ENCODE measurements at regions not wholly inside any gene's neighbourhood (a gene's known extent, or its start where the extent isn't known, plus 50 kb on each side); places are given as distances from the start of the nearest gene placed in this dataset.

GRCh38 chr4:162443510-162443909 is 279.7 kb upstream of the FSTL5 start:
- no peak overlapping the region for H3K4me3 ChIP-seq (ENCODE audit: control insufficient read depth, low read depth, low read length)
- no peak for DNase-seq (ENCODE audit: low read depth)
- TF ChIP-seq, protein P1, sequence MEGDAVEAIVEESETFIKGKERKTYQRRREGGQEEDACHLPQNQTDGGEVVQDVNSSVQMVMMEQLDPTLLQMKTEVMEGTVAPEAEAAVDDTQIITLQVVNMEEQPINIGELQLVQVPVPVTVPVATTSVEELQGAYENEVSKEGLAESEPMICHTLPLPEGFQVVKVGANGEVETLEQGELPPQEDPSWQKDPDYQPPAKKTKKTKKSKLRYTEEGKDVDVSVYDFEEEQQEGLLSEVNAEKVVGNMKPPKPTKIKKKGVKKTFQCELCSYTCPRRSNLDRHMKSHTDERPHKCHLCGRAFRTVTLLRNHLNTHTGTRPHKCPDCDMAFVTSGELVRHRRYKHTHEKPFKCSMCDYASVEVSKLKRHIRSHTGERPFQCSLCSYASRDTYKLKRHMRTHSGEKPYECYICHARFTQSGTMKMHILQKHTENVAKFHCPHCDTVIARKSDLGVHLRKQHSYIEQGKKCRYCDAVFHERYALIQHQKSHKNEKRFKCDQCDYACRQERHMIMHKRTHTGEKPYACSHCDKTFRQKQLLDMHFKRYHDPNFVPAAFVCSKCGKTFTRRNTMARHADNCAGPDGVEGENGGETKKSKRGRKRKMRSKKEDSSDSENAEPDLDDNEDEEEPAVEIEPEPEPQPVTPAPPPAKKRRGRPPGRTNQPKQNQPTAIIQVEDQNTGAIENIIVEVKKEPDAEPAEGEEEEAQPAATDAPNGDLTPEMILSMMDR (conservative IDR thresholded peaks at IDR 0.05; ENCODE audit: control insufficient read depth, insufficient read depth, low read depth, low read length) = no peak

DNA sequence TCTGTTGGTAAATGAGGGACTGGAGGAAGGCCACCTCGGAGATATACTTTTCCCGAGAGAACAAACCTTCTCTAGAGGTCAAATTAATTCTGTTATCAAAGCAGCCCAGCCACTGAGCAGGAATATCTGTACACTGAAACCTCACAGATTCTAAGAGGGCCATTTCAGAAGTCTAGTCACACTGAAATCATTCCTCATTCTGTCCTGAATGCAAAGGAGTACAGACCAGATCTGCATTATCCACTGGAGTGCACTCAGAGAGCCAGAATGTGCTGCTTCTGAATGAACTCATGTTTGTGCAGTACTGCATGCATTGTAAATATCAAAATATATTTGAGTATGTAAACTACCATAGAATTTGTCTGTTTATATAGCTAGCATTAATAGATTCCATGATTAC is 278.3 kb upstream of the FSTL5 start:
- TF ChIP-seq, protein P1 (conservative IDR thresholded peaks at IDR 0.05; ENCODE audit: control insufficient read depth, insufficient read depth, low read depth, low read length) = no peak

DNA sequence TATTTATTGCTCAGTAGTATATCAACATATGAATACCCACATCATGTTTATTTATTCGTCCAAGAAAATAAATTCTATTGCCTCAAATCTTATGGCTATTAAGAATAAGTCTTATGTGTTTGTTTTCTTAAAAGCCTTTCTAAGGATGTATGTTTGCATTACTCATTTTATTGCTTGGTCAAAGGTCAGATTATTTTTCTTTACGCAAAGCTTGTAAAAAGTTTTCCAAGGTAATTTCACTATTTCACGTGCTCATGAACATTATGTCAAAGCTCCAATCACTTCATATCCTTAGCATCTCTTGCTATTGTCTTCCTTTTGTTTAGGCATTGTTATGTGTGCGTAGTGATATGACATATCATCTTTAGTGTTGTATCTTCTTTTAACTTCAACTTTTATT is 258.5 kb upstream of the FSTL5 start:
- TF ChIP-seq, protein P1 (conservative IDR thresholded peaks at IDR 0.05; ENCODE audit: control insufficient read depth, insufficient read depth, low read depth, low read length) = no peak
- DNase-seq (ENCODE audit: low read depth) = no peak
- no peak overlapping the region for H3K4me3 ChIP-seq (ENCODE audit: control insufficient read depth, low read depth, low read length)

More for the DNA sequence above, 278.3 kb upstream of the FSTL5 start:
- DNase-seq (ENCODE audit: low read depth) = no peak
- H3K4me3 ChIP-seq (ENCODE audit: control insufficient read depth, low read depth, low read length) = no peak overlapping the region

DNA sequence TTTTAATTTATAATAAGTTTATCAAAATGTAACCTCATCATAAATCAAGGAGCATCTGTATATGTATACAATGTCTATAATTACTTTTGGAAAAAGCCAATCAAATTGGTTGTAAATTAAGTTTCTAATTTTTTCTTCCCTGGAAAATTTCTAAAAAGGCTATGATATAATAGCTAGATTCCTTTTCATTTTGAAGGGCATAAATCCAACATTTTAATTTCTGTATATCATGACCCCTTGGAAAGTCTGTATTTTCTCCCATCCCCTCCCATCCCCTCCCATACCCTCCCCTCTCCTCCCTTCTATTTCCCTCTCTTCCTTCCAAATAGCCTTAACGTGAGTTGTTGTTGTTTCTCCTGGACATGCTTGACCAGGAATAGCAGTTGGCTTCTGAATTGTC is 247.1 kb upstream of the FSTL5 start:
- no peak for DNase-seq (ENCODE audit: low read depth)
- TF ChIP-seq, protein P1 (conservative IDR thresholded peaks at IDR 0.05; ENCODE audit: control insufficient read depth, insufficient read depth, low read depth, low read length) = no peak
- no peak overlapping the region for H3K4me3 ChIP-seq (ENCODE audit: control insufficient read depth, low read depth, low read length)

DNA sequence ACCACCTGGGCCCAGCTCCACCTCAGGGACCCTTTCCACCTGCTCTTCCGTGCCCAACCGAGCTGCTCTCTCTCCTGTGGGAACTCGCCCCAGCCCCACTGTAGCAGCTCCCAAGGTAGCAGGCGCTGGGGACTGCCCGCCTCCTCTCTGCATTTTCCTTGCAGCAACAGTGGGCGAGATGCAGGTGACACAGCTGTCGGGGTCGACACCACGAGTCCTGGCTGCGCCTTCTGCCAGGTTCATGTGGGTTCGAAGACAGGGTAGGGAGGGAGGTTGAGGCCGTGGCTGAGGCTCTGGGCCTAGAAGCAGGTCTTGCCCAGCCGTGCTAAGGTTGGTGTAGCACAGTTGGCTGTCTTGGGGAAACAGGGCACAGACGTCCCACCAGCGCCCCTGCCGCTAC is 245.2 kb upstream of the FSTL5 start:
- no peak overlapping the region for H3K4me3 ChIP-seq (ENCODE audit: control insufficient read depth, low read depth, low read length)
- DNase-seq (ENCODE audit: low read depth) = no peak
- TF ChIP-seq, protein P1 (conservative IDR thresholded peaks at IDR 0.05; ENCODE audit: control insufficient read depth, insufficient read depth, low read depth, low read length) = no peak

DNA sequence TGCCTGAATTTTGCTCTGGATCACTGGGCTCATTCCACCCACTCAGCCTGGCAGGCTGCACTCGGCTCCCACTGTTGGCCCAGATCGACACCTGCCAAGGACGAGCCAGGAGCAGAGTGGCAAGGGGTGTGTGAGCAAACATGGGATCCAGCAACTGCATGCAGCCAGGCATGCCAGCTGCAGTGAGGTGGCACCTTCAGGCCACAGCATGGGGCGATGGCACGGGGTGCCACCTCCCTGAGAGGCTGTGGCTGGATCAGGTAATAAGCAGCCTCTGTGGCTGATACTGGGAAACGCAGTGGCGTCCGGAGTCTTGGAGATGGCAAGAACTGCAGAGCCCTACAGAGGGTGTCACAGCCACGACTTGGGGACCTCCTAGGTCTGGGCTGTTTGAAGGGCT is 244.5 kb upstream of the FSTL5 start:
- H3K4me3 ChIP-seq (ENCODE audit: control insufficient read depth, low read depth, low read length) = no peak overlapping the region
- no peak for DNase-seq (ENCODE audit: low read depth)

More for the DNA sequence above, 244.5 kb upstream of the FSTL5 start:
- TF ChIP-seq, protein P1 (conservative IDR thresholded peaks at IDR 0.05; ENCODE audit: control insufficient read depth, insufficient read depth, low read depth, low read length) = no peak
